ENCODE measurements at regions not wholly inside any gene's neighbourhood (a gene's known extent, or its start where the extent isn't known, plus 50 kb on each side); places are given as distances from the start of the nearest gene placed in this dataset.
"Not testable (repeated sequence)": the region's sequence is repeated elsewhere in the genome, so short reads cannot be mapped to it uniquely, and the experiment has no call there.

- H3K9me2 ChIP-seq (replicated peaks; ENCODE audit: insufficient read depth, low read length): no peaks in the 10 kb centered on the region
- H3K27ac ChIP-seq (ENCODE audit: low read depth, low read length): no peak overlapping the region
- no peaks in the 10 kb centered on the region for H3K79me2 ChIP-seq (ENCODE audit: insufficient read depth, low read length)
- H3K9me3 ChIP-seq (ENCODE audit: insufficient read depth, low read length): no peaks in the 10 kb centered on the region
- no peak overlapping the region for H3K4me2 ChIP-seq (ENCODE audit: low read depth, low read length, poor library complexity, severe bottlenecking)
- H3K27me3 ChIP-seq (ENCODE audit: low read length): no peaks in the 10 kb centered on the region
- no peaks in the 10 kb centered on the region for H4K20me1 ChIP-seq (ENCODE audit: low read depth, low read length)
- H3K36me3 ChIP-seq (ENCODE audit: low read length): no peaks in the 10 kb centered on the region
- no peaks in the 10 kb centered on the region for H3F3A ChIP-seq (ENCODE audit: insufficient read depth)
- no peak overlapping the region for H3K4me3 ChIP-seq (ENCODE audit: insufficient read depth, low read length, poor library complexity, severe bottlenecking)
- H3K9ac ChIP-seq (ENCODE audit: low read length): no peak overlapping the region
- H2AFZ ChIP-seq (ENCODE audit: low read depth, low read length, severe bottlenecking): no peak overlapping the region
- TF ChIP-seq EZH2phosphoT487 (conservative IDR thresholded peaks at IDR 0.05; ENCODE audit: low read length): no peak
- no peak for TF ChIP-seq CTCF (IDR thresholded peaks at IDR 0.05; ENCODE audit: insufficient read depth, low read length, poor library complexity, severe bottlenecking)
These were observed 83.7 kb upstream of the PARP8 start for GRCh38 chr5:50582699-50583098.

GRCh38 chr5:50583621-50584020 is 82.8 kb upstream of the PARP8 start:
- no peaks in the 10 kb centered on the region for H3K9me3 ChIP-seq (ENCODE audit: insufficient read depth, low read length)
- H3K9ac ChIP-seq (ENCODE audit: low read length): no peak overlapping the region
- no peaks in the 10 kb centered on the region for H3K9me2 ChIP-seq (replicated peaks; ENCODE audit: insufficient read depth, low read length)
- H2AFZ ChIP-seq (ENCODE audit: low read depth, low read length, severe bottlenecking): no peak overlapping the region
- TF ChIP-seq CTCF (IDR thresholded peaks at IDR 0.05; ENCODE audit: insufficient read depth, low read length, poor library complexity, severe bottlenecking) (no peak), EZH2phosphoT487 (conservative IDR thresholded peaks at IDR 0.05; ENCODE audit: low read length) (no peak)
- no peak overlapping the region for H3K4me2 ChIP-seq (ENCODE audit: low read depth, low read length, poor library complexity, severe bottlenecking)
- no peaks in the 10 kb centered on the region for H3K27me3 ChIP-seq (ENCODE audit: low read length)
- no peaks in the 10 kb centered on the region for H3K79me2 ChIP-seq (ENCODE audit: insufficient read depth, low read length)
- no peaks in the 10 kb centered on the region for H4K20me1 ChIP-seq (ENCODE audit: low read depth, low read length)
- H3K36me3 ChIP-seq (ENCODE audit: low read length): no peaks in the 10 kb centered on the region
- no peak overlapping the region for H3K27ac ChIP-seq (ENCODE audit: low read depth, low read length)
- H3F3A ChIP-seq (ENCODE audit: insufficient read depth): no peaks in the 10 kb centered on the region
- H3K4me3 ChIP-seq (ENCODE audit: insufficient read depth, low read length, poor library complexity, severe bottlenecking): no peak overlapping the region

GRCh38 chr5:50588471-50588870 is 78.0 kb upstream of the PARP8 start:
- H3K9me2 ChIP-seq (replicated peaks; ENCODE audit: insufficient read depth, low read length); H2AFZ ChIP-seq (ENCODE audit: low read depth, low read length, severe bottlenecking); H3K27me3 ChIP-seq (ENCODE audit: low read length); H3K9ac ChIP-seq (ENCODE audit: low read length); H3K79me2 ChIP-seq (ENCODE audit: insufficient read depth, low read length); H3K4me2 ChIP-seq (ENCODE audit: low read depth, low read length, poor library complexity, severe bottlenecking); H3K36me3 ChIP-seq (ENCODE audit: low read length); H3K4me3 ChIP-seq (ENCODE audit: insufficient read depth, low read length, poor library complexity, severe bottlenecking); H3K27ac ChIP-seq (ENCODE audit: low read depth, low read length); H3F3A ChIP-seq (ENCODE audit: insufficient read depth); H3K9me3 ChIP-seq (ENCODE audit: insufficient read depth, low read length); H4K20me1 ChIP-seq (ENCODE audit: low read depth, low read length): not testable (repeated sequence)

GRCh38 chr5:50590444-50591189 is 75.8 kb upstream of the PARP8 start:
- not testable (repeated sequence) for H3K27ac ChIP-seq (ENCODE audit: low read depth, low read length); H2AFZ ChIP-seq (ENCODE audit: low read depth, low read length, severe bottlenecking); H3K79me2 ChIP-seq (ENCODE audit: insufficient read depth, low read length); H3K27me3 ChIP-seq (ENCODE audit: low read length); H3K9ac ChIP-seq (ENCODE audit: low read length); H3K9me3 ChIP-seq (ENCODE audit: insufficient read depth, low read length); H3K36me3 ChIP-seq (ENCODE audit: low read length); H4K20me1 ChIP-seq (ENCODE audit: low read depth, low read length); H3K4me3 ChIP-seq (ENCODE audit: insufficient read depth, low read length, poor library complexity, severe bottlenecking); H3F3A ChIP-seq (ENCODE audit: insufficient read depth); H3K4me2 ChIP-seq (ENCODE audit: low read depth, low read length, poor library complexity, severe bottlenecking); H3K9me2 ChIP-seq (replicated peaks; ENCODE audit: insufficient read depth, low read length)

GRCh38 chr5:50591338-50591737 is 75.1 kb upstream of the PARP8 start:
- H3K27ac ChIP-seq (ENCODE audit: low read depth, low read length): not testable (repeated sequence)

More at GRCh38 chr5:50591338-50591737, 75.1 kb upstream of the PARP8 start:
- H2AFZ ChIP-seq (ENCODE audit: low read depth, low read length, severe bottlenecking); H3F3A ChIP-seq (ENCODE audit: insufficient read depth); H3K4me2 ChIP-seq (ENCODE audit: low read depth, low read length, poor library complexity, severe bottlenecking); H3K9me2 ChIP-seq (replicated peaks; ENCODE audit: insufficient read depth, low read length); H3K9ac ChIP-seq (ENCODE audit: low read length); H3K4me3 ChIP-seq (ENCODE audit: insufficient read depth, low read length, poor library complexity, severe bottlenecking); H3K79me2 ChIP-seq (ENCODE audit: insufficient read depth, low read length); H4K20me1 ChIP-seq (ENCODE audit: low read depth, low read length); H3K9me3 ChIP-seq (ENCODE audit: insufficient read depth, low read length); H3K36me3 ChIP-seq (ENCODE audit: low read length); H3K27me3 ChIP-seq (ENCODE audit: low read length): not testable (repeated sequence)
